ENCODE measurements at regions not wholly inside any gene's neighbourhood (a gene's known extent, or its start where the extent isn't known, plus 50 kb on each side); places are given as distances from the start of the nearest gene placed in this dataset.

- Histone ChIP-seq H3K27ac (ENCODE audit: extremely low read depth, low read depth, low read length) (no peak overlapping the region), H3K9me3 (ENCODE audit: control insufficient read depth, insufficient read depth, low read depth, low read length) (no peaks in the 10 kb centered on the region), H3K4me3 (ENCODE audit: low read depth, low read length) (no peak overlapping the region), H3K36me3 (ENCODE audit: control insufficient read depth in 2 of 2, insufficient read depth in 1 of 2, low read length in 2 of 2) (no peaks in the 10 kb centered on the region), H3K4me1 (ENCODE audit: control insufficient read depth, insufficient read depth, low read length) (no peaks in the 10 kb centered on the region)
- ChIA-PET CTCF (no interaction called here), POLR2A (no interaction called here)
- TF ChIP-seq ZNF394 (tag by site-specific recombination; IDR thresholded peaks at IDR 0.05; ENCODE audit: borderline replicate concordance) (no peak), ZNF302 (tag by site-specific recombination; IDR thresholded peaks at IDR 0.05; ENCODE audit: low read depth) (no peak), TRIM28 (IDR thresholded peaks at IDR 0.05; ENCODE audit: borderline replicate concordance, low read length) (no peak), YY1 (tag by site-specific recombination; IDR thresholded peaks at IDR 0.05) (no peak), ZNF350 (tag by site-specific recombination; IDR thresholded peaks at IDR 0.05) (no peak), ZSCAN5A (tag by site-specific recombination; IDR thresholded peaks at IDR 0.05) (no peak)
- TF ChIP-seq, protein P1, sequence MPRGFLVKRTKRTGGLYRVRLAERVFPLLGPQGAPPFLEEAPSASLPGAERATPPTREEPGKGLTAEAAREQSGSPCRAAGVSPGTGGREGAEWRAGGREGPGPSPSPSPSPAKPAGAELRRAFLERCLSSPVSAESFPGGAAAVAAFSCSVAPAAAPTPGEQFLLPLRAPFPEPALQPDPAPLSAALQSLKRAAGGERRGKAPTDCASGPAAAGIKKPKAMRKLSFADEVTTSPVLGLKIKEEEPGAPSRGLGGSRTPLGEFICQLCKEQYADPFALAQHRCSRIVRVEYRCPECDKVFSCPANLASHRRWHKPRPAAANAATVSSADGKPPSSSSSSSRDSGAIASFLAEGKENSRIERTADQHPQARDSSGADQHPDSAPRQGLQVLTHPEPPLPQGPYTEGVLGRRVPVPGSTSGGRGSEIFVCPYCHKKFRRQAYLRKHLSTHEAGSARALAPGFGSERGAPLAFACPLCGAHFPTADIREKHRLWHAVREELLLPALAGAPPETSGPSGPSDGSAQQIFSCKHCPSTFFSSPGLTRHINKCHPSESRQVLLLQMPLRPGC (tag by site-specific recombination; IDR thresholded peaks at IDR 0.05) = no peak
Observed at GRCh38 chr4:43587758-43588157, 695.2 kb downstream of the GRXCR1 start.

DNA sequence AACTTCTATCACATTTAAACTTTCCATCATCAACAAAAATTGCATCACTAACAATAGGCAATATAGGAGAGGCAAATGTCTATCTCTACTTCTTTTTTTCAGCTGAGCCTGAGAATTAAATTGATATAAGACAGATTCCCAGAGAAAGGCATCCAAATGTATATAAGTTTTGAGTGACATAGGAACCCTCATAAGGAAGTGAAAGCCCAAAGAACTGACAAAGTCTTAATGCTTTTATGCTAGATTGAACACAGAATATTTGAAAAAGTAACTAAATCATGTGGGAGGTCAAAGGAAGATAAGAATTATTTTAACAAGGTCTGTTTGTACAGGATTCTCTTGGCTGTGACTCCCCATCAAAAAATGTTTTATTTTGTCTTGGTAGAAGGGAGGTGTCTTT, 714.9 kb downstream of the GRXCR1 start:
- H3K27ac ChIP-seq (ENCODE audit: extremely low read depth, low read depth, low read length) = no peak overlapping the region
- ChIA-PET POLR2A (no interaction called here), CTCF (no interaction called here)
- no peaks in the 10 kb centered on the region for H3K4me1 ChIP-seq (ENCODE audit: control insufficient read depth, insufficient read depth, low read length)
- H3K9me3 ChIP-seq (ENCODE audit: control insufficient read depth, insufficient read depth, low read depth, low read length) = no peaks in the 10 kb centered on the region
- TF ChIP-seq ZNF404 (tag by site-specific recombination; IDR thresholded peaks at IDR 0.05) (no peak), ZNF580 (tag by site-specific recombination; IDR thresholded peaks at IDR 0.05) (no peak), ZNF423 (tag by site-specific recombination; IDR thresholded peaks at IDR 0.05) (no peak), ZNF792 (tag by site-specific recombination; IDR thresholded peaks at IDR 0.05) (no peak), ZNF169 (tag by site-specific recombination; IDR thresholded peaks at IDR 0.05) (no peak), ZBTB21 (tag by site-specific recombination; IDR thresholded peaks at IDR 0.05) (no peak), ZNF571 (tag by site-specific recombination; IDR thresholded peaks at IDR 0.05) (no peak), ZFP3 (tag by site-specific recombination; IDR thresholded peaks at IDR 0.05; ENCODE audit: low read depth) (no peak), WT1 (tag by site-specific recombination; IDR thresholded peaks at IDR 0.05) (no peak), MZF1 (tag by site-specific recombination; IDR thresholded peaks at IDR 0.05; ENCODE audit: borderline replicate concordance) (no peak)
- TF ChIP-seq, protein P2, sequence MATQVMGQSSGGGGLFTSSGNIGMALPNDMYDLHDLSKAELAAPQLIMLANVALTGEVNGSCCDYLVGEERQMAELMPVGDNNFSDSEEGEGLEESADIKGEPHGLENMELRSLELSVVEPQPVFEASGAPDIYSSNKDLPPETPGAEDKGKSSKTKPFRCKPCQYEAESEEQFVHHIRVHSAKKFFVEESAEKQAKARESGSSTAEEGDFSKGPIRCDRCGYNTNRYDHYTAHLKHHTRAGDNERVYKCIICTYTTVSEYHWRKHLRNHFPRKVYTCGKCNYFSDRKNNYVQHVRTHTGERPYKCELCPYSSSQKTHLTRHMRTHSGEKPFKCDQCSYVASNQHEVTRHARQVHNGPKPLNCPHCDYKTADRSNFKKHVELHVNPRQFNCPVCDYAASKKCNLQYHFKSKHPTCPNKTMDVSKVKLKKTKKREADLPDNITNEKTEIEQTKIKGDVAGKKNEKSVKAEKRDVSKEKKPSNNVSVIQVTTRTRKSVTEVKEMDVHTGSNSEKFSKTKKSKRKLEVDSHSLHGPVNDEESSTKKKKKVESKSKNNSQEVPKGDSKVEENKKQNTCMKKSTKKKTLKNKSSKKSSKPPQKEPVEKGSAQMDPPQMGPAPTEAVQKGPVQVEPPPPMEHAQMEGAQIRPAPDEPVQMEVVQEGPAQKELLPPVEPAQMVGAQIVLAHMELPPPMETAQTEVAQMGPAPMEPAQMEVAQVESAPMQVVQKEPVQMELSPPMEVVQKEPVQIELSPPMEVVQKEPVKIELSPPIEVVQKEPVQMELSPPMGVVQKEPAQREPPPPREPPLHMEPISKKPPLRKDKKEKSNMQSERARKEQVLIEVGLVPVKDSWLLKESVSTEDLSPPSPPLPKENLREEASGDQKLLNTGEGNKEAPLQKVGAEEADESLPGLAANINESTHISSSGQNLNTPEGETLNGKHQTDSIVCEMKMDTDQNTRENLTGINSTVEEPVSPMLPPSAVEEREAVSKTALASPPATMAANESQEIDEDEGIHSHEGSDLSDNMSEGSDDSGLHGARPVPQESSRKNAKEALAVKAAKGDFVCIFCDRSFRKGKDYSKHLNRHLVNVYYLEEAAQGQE (tag by site-specific recombination; IDR thresholded peaks at IDR 0.05) = no peak
- H3K4me3 ChIP-seq (ENCODE audit: low read depth, low read length) = no peak overlapping the region
- no peaks in the 10 kb centered on the region for H3K36me3 ChIP-seq (ENCODE audit: control insufficient read depth in 2 of 2, insufficient read depth in 1 of 2, low read length in 2 of 2)
